OCI-LY7 (cell line): ENCODE measurements at regions not wholly inside any gene's neighbourhood (a gene's known extent, or its start where the extent isn't known, plus 50 kb on each side); places are given as distances from the start of the nearest gene placed in this dataset.
A peak's percentile ranks its signal among the peaks of the same experiment; 100 is the strongest.

ENCODE experiments used
- BruUV-seq: library from RNA; stranded (reverse); fragments of 400-500 nt; replicated peaks from 2 replicates; lab custom pipeline; 2021; lab: Mats Ljungman, UMichigan
- CTCF ChIA-PET: fragments of 300-600 bp; sonication (Branson Sonifier 250); formaldehyde crosslinking; loops from one replicate; lab custom pipeline; 2022; ENCODE audit warnings: antibody characterized with exemption; ENCODE audit not compliant: unreplicated experiment; lab: Charles Lee
- POLR2A ChIA-PET: fragments of 300-600 bp; sonication (Branson Sonifier 250); formaldehyde crosslinking; loops from one replicate; lab custom pipeline; 2022; ENCODE audit warnings: antibody characterized with exemption; lab: Charles Lee
- DNase-seq: peaks from one replicate; pipeline ENCODE4 v3.0.0-alpha.2; 2015; ENCODE audit warnings: low spot score
- H2AFZ ChIP-seq: fragments of 200-600 bp; sonication (generic), shearing (Covaris generic); 2 replicates; pipeline ENCODE4 v1.6.1; 2014; ENCODE audit warnings: mild to moderate bottlenecking, antibody characterized with exemption, low read length, moderate library complexity
- H3K27ac ChIP-seq: fragments of 200-600 bp; sonication (generic); 2 replicates; pipeline ENCODE4 v1.5.1; 2014; ENCODE audit warnings: mixed run types, low read depth, mild to moderate bottlenecking, moderate library complexity, low read length, inconsistent platforms; ENCODE audit not compliant: poor library complexity, severe bottlenecking
- H3K36me3 ChIP-seq: fragments of 200-600 bp; sonication (generic); 2 replicates; pipeline ENCODE4 v1.6.1; 2014; ENCODE audit warnings: mild to moderate bottlenecking, antibody characterized with exemption, low read length, moderate library complexity, mixed read lengths; ENCODE audit not compliant: insufficient read depth
- H3K4me1 ChIP-seq: fragments of 200-600 bp; sonication (generic); 2 replicates; pipeline ENCODE4 v1.5.1; 2014; ENCODE audit warnings: mild to moderate bottlenecking, low read length; ENCODE audit not compliant: insufficient read depth, poor library complexity, severe bottlenecking
- H3K4me2 ChIP-seq: fragments of 200-600 bp; sonication (generic); 2 replicates; pipeline ENCODE4 v1.6.1; 2014; ENCODE audit warnings: mild to moderate bottlenecking, low read length
- H3K4me3 ChIP-seq: fragments of 200-600 bp; sonication (generic); 2 replicates; pipeline ENCODE4 v1.5.1; 2014; ENCODE audit warnings: mild to moderate bottlenecking, low read depth, low read length; ENCODE audit not compliant: poor library complexity, severe bottlenecking
- H3K79me2 ChIP-seq: fragments of 200-600 bp; sonication (generic); 2 replicates; pipeline ENCODE4 v1.6.1; 2016; ENCODE audit warnings: low read depth, mild to moderate bottlenecking, low read length, moderate library complexity, mixed read lengths; ENCODE audit not compliant: insufficient read depth
- H3K9me2 ChIP-seq: fragments of 200-600 bp; sonication (generic); 2 replicates; pipeline ENCODE4 v1.6.1; 2016; ENCODE audit warnings: mild to moderate bottlenecking, low read length, mixed read lengths; ENCODE audit not compliant: insufficient read depth
- H3K9me3 ChIP-seq: fragments of 200-600 bp; sonication (generic); 2 replicates; pipeline ENCODE4 v1.6.1; 2014; ENCODE audit warnings: mild to moderate bottlenecking, mixed run types, low read length, mixed read lengths
- H4K20me1 ChIP-seq: fragments of 200-600 bp; sonication (generic); 2 replicates; pipeline ENCODE4 v1.6.1; 2014; ENCODE audit warnings: mild to moderate bottlenecking, antibody characterized with exemption, low read length, moderate library complexity, mixed read lengths; ENCODE audit not compliant: insufficient read depth
- CTCF ChIP-seq: fragments of 200-600 bp; sonication (generic); conservative IDR thresholded peaks from 2 replicates; pipeline ENCODE4 v1.5.1; 2014; ENCODE audit warnings: mild to moderate bottlenecking, antibody characterized with exemption, low read length, moderate library complexity, mixed read lengths
- EZH2phosphoT487 ChIP-seq: fragments of 200-600 bp; sonication (generic); IDR thresholded peaks from 2 replicates; pipeline ENCODE4 v1.6.1; 2018; ENCODE audit warnings: low read depth, borderline replicate concordance, mild to moderate bottlenecking, mixed run types, antibody characterized with exemption, low read length, moderate library complexity, mixed read lengths
- intact Hi-C: fragments of 100-400 bp; cut with micrococcal nuclease; formaldehyde crosslinking; loops from one replicate; pipeline ENCODE4 v1.10.0; 2022; ENCODE audit not compliant: unreplicated experiment

- no peaks in the 10 kb centered on the region for H3K36me3 ChIP-seq
- DNase-seq = no peak
- intact Hi-C loops = loop anchor here (10.0 kb wide), 2 partner anchors 431 to 911 kb away; no protein-coding TSS in a partner anchor
- peaks cover 73% of the 10 kb centered on the region for H3K4me1 ChIP-seq
- H3K27ac ChIP-seq = no peak overlapping the region
- BruUV-seq = no TSS peak
- TF ChIP-seq CTCF (no peak), EZH2phosphoT487 (no peak)
- peak overlapping the region; percentile 73 for H2AFZ ChIP-seq
- no peaks in the 10 kb centered on the region for H3K9me3 ChIP-seq
- H3K4me2 ChIP-seq = no peak overlapping the region
- ChIA-PET POLR2A (interaction anchor here (0.5 to 1.1 kb wide), 5 partner anchors 10 to 649 kb away, joined by 3 to 9 read pairs (median 4); no protein-coding TSS in a partner anchor), CTCF (no interaction called here)
- no peaks in the 10 kb centered on the region for H3K79me2 ChIP-seq
- no peaks in the 10 kb centered on the region for H3K9me2 ChIP-seq
- no peaks in the 10 kb centered on the region for H4K20me1 ChIP-seq
- no peak overlapping the region for H3K4me3 ChIP-seq
Measured at GRCh38 chr1:5225707-5226704, 571.6 kb downstream of the AJAP1 start.

- ChIA-PET CTCF (no interaction called here), POLR2A (interaction anchor here (1.0 kb wide), 1 partner anchor 9 kb away, joined by 3 read pairs; no protein-coding TSS in a partner anchor)
- peak overlapping the region; percentile 70 for H3K4me2 ChIP-seq
- H3K4me3 ChIP-seq = no peak overlapping the region
- no peak for DNase-seq
- intact Hi-C loops = loop anchor here (5.0 to 10.0 kb wide), 3 partner anchors 428 to 1321 kb away; partner anchors contain the start of gene C1orf174
- TF ChIP-seq CTCF (no peak), EZH2phosphoT487 (no peak)
- H3K9me3 ChIP-seq = peaks cover 5% of the 10 kb centered on the region; the same call in 1 of the 2 replicates
- BruUV-seq = no TSS peak
- no peaks in the 10 kb centered on the region for H3K79me2 ChIP-seq
- peak overlapping the region; percentile 83 for H2AFZ ChIP-seq
- no peaks in the 10 kb centered on the region for H3K9me2 ChIP-seq
- H3K36me3 ChIP-seq = no peaks in the 10 kb centered on the region
- no peaks in the 10 kb centered on the region for H4K20me1 ChIP-seq
- peak overlapping the region; percentile 99 for H3K27ac ChIP-seq
- peaks cover 71% of the 10 kb centered on the region for H3K4me1 ChIP-seq
Measured at GRCh38 chr1:5223206-5223605, 568.8 kb downstream of the AJAP1 start.
